GM19043 (cell line): ENCODE measurements at regions not wholly inside any gene's neighbourhood (a gene's known extent, or its start where the extent isn't known, plus 50 kb on each side); places are given as distances from the start of the nearest gene placed in this dataset.
"Not testable (repeated sequence)": the region's sequence is repeated elsewhere in the genome, so short reads cannot be mapped to it uniquely, and the experiment has no call there.

ENCODE experiments used
- ATAC-seq: cut with Tn5 transposase; IDR thresholded peaks from one replicate; pipeline ENCODE4 v1.9.1; 2021; ENCODE audit warnings: low read depth; ENCODE audit not compliant: unreplicated experiment

GRCh38 chr5:72599519-72600370, 92.5 kb upstream of the ZNF366 start:
- no peak for ATAC-seq

- no peak for ATAC-seq
Observed at GRCh38 chr5:72599065-72599433, 91.8 kb upstream of the ZNF366 start.

GRCh38 chr5:72598401-72599064, 91.3 kb upstream of the ZNF366 start:
- no peak for ATAC-seq

- no peak for ATAC-seq
Observed at GRCh38 chr5:72597456-72597948, 90.3 kb upstream of the ZNF366 start.

- ATAC-seq: no peak
Observed at GRCh38 chr5:72596956-72597355, 89.7 kb upstream of the ZNF366 start.

GRCh38 chr5:72588640-72589039, 81.4 kb upstream of the ZNF366 start:
- ATAC-seq: no peak

- ATAC-seq: no peak
Observed at GRCh38 chr5:72587661-72588308, 80.6 kb upstream of the ZNF366 start.

GRCh38 chr5:72586788-72587530, 79.7 kb upstream of the ZNF366 start:
- no peak for ATAC-seq

GRCh38 chr5:72584466-72584865, 77.3 kb upstream of the ZNF366 start:
- peak; percentile 81 for ATAC-seq

- ATAC-seq: not testable (repeated sequence)
Observed at GRCh38 chr5:72579290-72579689, 72.1 kb upstream of the ZNF366 start.

- ATAC-seq: no peak
Observed at GRCh38 chr5:72572236-72572765, 65.1 kb upstream of the ZNF366 start.

GRCh38 chr5:72569408-72569944, 62.3 kb upstream of the ZNF366 start:
- ATAC-seq: no peak

GRCh38 chr5:72566746-72567145, 59.5 kb upstream of the ZNF366 start:
- ATAC-seq: no peak

GRCh38 chr5:72565513-72566289, 58.5 kb upstream of the ZNF366 start:
- ATAC-seq: no peak

- no peak for ATAC-seq
Observed at GRCh38 chr5:72562717-72563116, 55.5 kb upstream of the ZNF366 start.

GRCh38 chr5:72561148-72561972, 54.1 kb upstream of the ZNF366 start:
- no peak for ATAC-seq

- ATAC-seq: no peak
Observed at GRCh38 chr5:72559866-72560766, 52.9 kb upstream of the ZNF366 start.

GRCh38 chr5:72558383-72558782, 51.2 kb upstream of the ZNF366 start:
- no peak for ATAC-seq
